ENCODE measurements at regions not wholly inside any gene's neighbourhood (a gene's known extent, or its start where the extent isn't known, plus 50 kb on each side); places are given as distances from the start of the nearest gene placed in this dataset.
"Not testable (repeated sequence)": the region's sequence is repeated elsewhere in the genome, so short reads cannot be mapped to it uniquely, and the experiment has no call there.

GRCh38 chr1:228681076-228681565, 54.2 kb upstream of the RHOU start:
- no CpG with 5 or more reads among the region's 9 CpGs for WGBS, 2 donors (ENCODE audit: extremely low coverage in 2 of 2, insufficient read length in 2 of 2, insufficient replicate concordance in 1 of 2)
- not testable (repeated sequence) for H3K14ac ChIP-seq (ENCODE audit: low read length); H2BK5ac ChIP-seq (ENCODE audit: low read length); H2BK15ac ChIP-seq (ENCODE audit: low read length); H4K8ac ChIP-seq (ENCODE audit: low read depth, low read length); H2BK120ac ChIP-seq (ENCODE audit: low read depth, low read length); DNase-seq (ENCODE audit: low spot score); H4K91ac ChIP-seq (ENCODE audit: low read depth, low read length, poor library complexity); H3K36me3 ChIP-seq (replicated peaks in 1 of 2; ENCODE audit: control insufficient read depth in 2 of 2, insufficient read depth in 2 of 2, low read length in 2 of 2); H3K18ac ChIP-seq (ENCODE audit: low read length); H2BK12ac ChIP-seq (ENCODE audit: low read length); H3K27ac ChIP-seq (replicated peaks; ENCODE audit: low read length); H2AFZ ChIP-seq (ENCODE audit: low read length); H3K23ac ChIP-seq (ENCODE audit: low read depth, low read length, poor library complexity); H3K4me2 ChIP-seq (ENCODE audit: insufficient read depth, low read length, poor library complexity, severe bottlenecking); H2AK5ac ChIP-seq (ENCODE audit: low read depth, low read length); H3K79me1 ChIP-seq (ENCODE audit: low read depth, low read length); H3K4me1 ChIP-seq (ENCODE audit: control insufficient read depth in 2 of 2, insufficient read depth in 1 of 2, low read depth in 1 of 2, low read length in 2 of 2); H3K4me3 ChIP-seq (ENCODE audit: low read length in 2 of 2); H3K27me3 ChIP-seq (ENCODE audit: control insufficient read depth in 3 of 3, insufficient read depth in 3 of 3, low read depth in 1 of 3, low read length in 3 of 3); H3K9ac ChIP-seq (ENCODE audit: low read depth, low read length, poor library complexity); H3K4ac ChIP-seq (ENCODE audit: low read length); H3K9me3 ChIP-seq (replicated peaks in 1 of 2; ENCODE audit: control insufficient read depth in 2 of 2, insufficient read depth in 1 of 2, low read depth in 1 of 2, low read length in 2 of 2)

- DNase-seq (ENCODE audit: low spot score) = no peak
- H3K27me3 ChIP-seq (ENCODE audit: control insufficient read depth in 3 of 3, insufficient read depth in 3 of 3, low read depth in 1 of 3, low read length in 3 of 3) = peaks cover 0 to 5% (median 0%) of the 10 kb centered on the region in 3 experiments
- H3K4me3 ChIP-seq (ENCODE audit: low read length in 2 of 2) = no peak overlapping the region
- H3K9ac ChIP-seq (ENCODE audit: low read depth, low read length, poor library complexity) = no peak overlapping the region
- H3K9me3 ChIP-seq (replicated peaks in 1 of 2; ENCODE audit: control insufficient read depth in 2 of 2, insufficient read depth in 1 of 2, low read depth in 1 of 2, low read length in 2 of 2) = no peaks in the 10 kb centered on the region
- no peak overlapping the region for H2AFZ ChIP-seq (ENCODE audit: low read length)
- H3K36me3 ChIP-seq (replicated peaks in 1 of 2; ENCODE audit: control insufficient read depth in 2 of 2, insufficient read depth in 2 of 2, low read length in 2 of 2) = no peaks in the 10 kb centered on the region
- no peak overlapping the region for H3K23ac ChIP-seq (ENCODE audit: low read depth, low read length, poor library complexity)
- no peaks in the 10 kb centered on the region for H3K4me1 ChIP-seq (ENCODE audit: control insufficient read depth in 2 of 2, insufficient read depth in 1 of 2, low read depth in 1 of 2, low read length in 2 of 2)
- no peak overlapping the region for H3K4ac ChIP-seq (ENCODE audit: low read length)
- no peak overlapping the region for H4K91ac ChIP-seq (ENCODE audit: low read depth, low read length, poor library complexity)
- no peak overlapping the region for H3K27ac ChIP-seq (replicated peaks; ENCODE audit: low read length)
- no peaks in the 10 kb centered on the region for H3K79me1 ChIP-seq (ENCODE audit: low read depth, low read length)
- H3K4me2 ChIP-seq (ENCODE audit: insufficient read depth, low read length, poor library complexity, severe bottlenecking) = no peak overlapping the region
- no peak overlapping the region for H2BK5ac ChIP-seq (ENCODE audit: low read length)
- no peak overlapping the region for H2AK5ac ChIP-seq (ENCODE audit: low read depth, low read length)
- H2BK15ac ChIP-seq (ENCODE audit: low read length) = no peak overlapping the region
- H3K18ac ChIP-seq (ENCODE audit: low read length) = no peak overlapping the region
- H2BK12ac ChIP-seq (ENCODE audit: low read length) = no peak overlapping the region
- WGBS, 2 donors (ENCODE audit: extremely low coverage in 2 of 2, insufficient read length in 2 of 2, insufficient replicate concordance in 1 of 2) = no CpG with 5 or more reads among the region's 3 CpGs
- no peak overlapping the region for H4K8ac ChIP-seq (ENCODE audit: low read depth, low read length)
- H2BK120ac ChIP-seq (ENCODE audit: low read depth, low read length) = no peak overlapping the region
- H3K14ac ChIP-seq (ENCODE audit: low read length) = no peak overlapping the region
Measured at GRCh38 chr1:228683428-228683827, 51.9 kb upstream of the RHOU start.

GRCh38 chr1:228684607-228685006, 50.7 kb upstream of the RHOU start:
- H3K18ac ChIP-seq (ENCODE audit: low read length) = no peak overlapping the region
- H3K27ac ChIP-seq (replicated peaks; ENCODE audit: low read length) = no peak overlapping the region
- peaks cover 0 to 5% (median 0%) of the 10 kb centered on the region in 3 experiments for H3K27me3 ChIP-seq (ENCODE audit: control insufficient read depth in 3 of 3, insufficient read depth in 3 of 3, low read depth in 1 of 3, low read length in 3 of 3)
- no peak overlapping the region for H2BK12ac ChIP-seq (ENCODE audit: low read length)
- WGBS, 2 donors (ENCODE audit: extremely low coverage in 2 of 2, insufficient read length in 2 of 2, insufficient replicate concordance in 1 of 2) = no CpG with 5 or more reads among the region's 7 CpGs
- H3K36me3 ChIP-seq (replicated peaks in 1 of 2; ENCODE audit: control insufficient read depth in 2 of 2, insufficient read depth in 2 of 2, low read length in 2 of 2) = no peaks in the 10 kb centered on the region
- no peak overlapping the region for H3K23ac ChIP-seq (ENCODE audit: low read depth, low read length, poor library complexity)
- H2BK15ac ChIP-seq (ENCODE audit: low read length) = no peak overlapping the region
- no peak overlapping the region for H2BK5ac ChIP-seq (ENCODE audit: low read length)
- no peak overlapping the region for H3K14ac ChIP-seq (ENCODE audit: low read length)
- no peaks in the 10 kb centered on the region for H3K4me1 ChIP-seq (ENCODE audit: control insufficient read depth in 2 of 2, insufficient read depth in 1 of 2, low read depth in 1 of 2, low read length in 2 of 2)
- H3K9ac ChIP-seq (ENCODE audit: low read depth, low read length, poor library complexity) = no peak overlapping the region
- no peaks in the 10 kb centered on the region for H3K9me3 ChIP-seq (replicated peaks in 1 of 2; ENCODE audit: control insufficient read depth in 2 of 2, insufficient read depth in 1 of 2, low read depth in 1 of 2, low read length in 2 of 2)
- H3K79me1 ChIP-seq (ENCODE audit: low read depth, low read length) = no peaks in the 10 kb centered on the region
- no peak overlapping the region for H2BK120ac ChIP-seq (ENCODE audit: low read depth, low read length)
- H2AFZ ChIP-seq (ENCODE audit: low read length) = no peak overlapping the region
- no peak overlapping the region for H2AK5ac ChIP-seq (ENCODE audit: low read depth, low read length)
- H4K91ac ChIP-seq (ENCODE audit: low read depth, low read length, poor library complexity) = no peak overlapping the region
- H4K8ac ChIP-seq (ENCODE audit: low read depth, low read length) = no peak overlapping the region
- H3K4me2 ChIP-seq (ENCODE audit: insufficient read depth, low read length, poor library complexity, severe bottlenecking) = no peak overlapping the region
- H3K4ac ChIP-seq (ENCODE audit: low read length) = no peak overlapping the region
- no peak for DNase-seq (ENCODE audit: low spot score)
- H3K4me3 ChIP-seq (ENCODE audit: low read length in 2 of 2) = no peak overlapping the region

- H2AFZ ChIP-seq (ENCODE audit: low read length) = no peak overlapping the region
- no peak overlapping the region for H3K4ac ChIP-seq (ENCODE audit: low read length)
- H3K27me3 ChIP-seq (ENCODE audit: control insufficient read depth in 3 of 3, insufficient read depth in 3 of 3, low read depth in 1 of 3, low read length in 3 of 3) = peaks cover 0 to 4% (median 0%) of the 10 kb centered on the region in 3 experiments
- no peak overlapping the region for H4K8ac ChIP-seq (ENCODE audit: low read depth, low read length)
- H4K91ac ChIP-seq (ENCODE audit: low read depth, low read length, poor library complexity) = no peak overlapping the region
- no peak overlapping the region for H3K23ac ChIP-seq (ENCODE audit: low read depth, low read length, poor library complexity)
- no peaks in the 10 kb centered on the region for H3K9me3 ChIP-seq (replicated peaks in 1 of 2; ENCODE audit: control insufficient read depth in 2 of 2, insufficient read depth in 1 of 2, low read depth in 1 of 2, low read length in 2 of 2)
- DNase-seq (ENCODE audit: low spot score) = no peak
- no peak overlapping the region for H2AK5ac ChIP-seq (ENCODE audit: low read depth, low read length)
- H2BK120ac ChIP-seq (ENCODE audit: low read depth, low read length) = no peak overlapping the region
- no peaks in the 10 kb centered on the region for H3K4me1 ChIP-seq (ENCODE audit: control insufficient read depth in 2 of 2, insufficient read depth in 1 of 2, low read depth in 1 of 2, low read length in 2 of 2)
- no peak overlapping the region for H3K14ac ChIP-seq (ENCODE audit: low read length)
- H3K79me1 ChIP-seq (ENCODE audit: low read depth, low read length) = no peaks in the 10 kb centered on the region
- H2BK12ac ChIP-seq (ENCODE audit: low read length) = no peak overlapping the region
- no peak overlapping the region for H3K18ac ChIP-seq (ENCODE audit: low read length)
- WGBS, 2 donors (ENCODE audit: extremely low coverage in 2 of 2, insufficient read length in 2 of 2, insufficient replicate concordance in 1 of 2) = no CpG with 5 or more reads among the region's 1 CpG
- no peak overlapping the region for H3K9ac ChIP-seq (ENCODE audit: low read depth, low read length, poor library complexity)
- H2BK15ac ChIP-seq (ENCODE audit: low read length) = no peak overlapping the region
- no peak overlapping the region for H3K4me2 ChIP-seq (ENCODE audit: insufficient read depth, low read length, poor library complexity, severe bottlenecking)
- H3K4me3 ChIP-seq (ENCODE audit: low read length in 2 of 2) = no peak overlapping the region
- H2BK5ac ChIP-seq (ENCODE audit: low read length) = no peak overlapping the region
- H3K27ac ChIP-seq (replicated peaks; ENCODE audit: low read length) = no peak overlapping the region
- H3K36me3 ChIP-seq (replicated peaks in 1 of 2; ENCODE audit: control insufficient read depth in 2 of 2, insufficient read depth in 2 of 2, low read length in 2 of 2) = no peaks in the 10 kb centered on the region
Measured at GRCh38 chr1:228685081-228685660, 50.1 kb upstream of the RHOU start.
